ENCODE measurements at regions not wholly inside any gene's neighbourhood (a gene's known extent, or its start where the extent isn't known, plus 50 kb on each side); places are given as distances from the start of the nearest gene placed in this dataset.

- Mint-ChIP-seq H3K27ac (no peak overlapping the region), H3K36me3 (ENCODE audit: low read depth) (no peaks in the 10 kb centered on the region), H3K9me3 (no peaks in the 10 kb centered on the region), H3K27me3 (ENCODE audit: insufficient read depth) (no peaks in the 10 kb centered on the region), H3K4me1 (ENCODE audit: low read depth) (no peaks in the 10 kb centered on the region), H3K4me3 (no peak overlapping the region)
- intact Hi-C loops (cut with micrococcal nuclease): no loop called here
- no peak for DNase-seq (ENCODE audit: low spot score)
These were observed 225.7 kb downstream of the GLI2 start for GRCh38 chr2:120961396-120961795.

DNA sequence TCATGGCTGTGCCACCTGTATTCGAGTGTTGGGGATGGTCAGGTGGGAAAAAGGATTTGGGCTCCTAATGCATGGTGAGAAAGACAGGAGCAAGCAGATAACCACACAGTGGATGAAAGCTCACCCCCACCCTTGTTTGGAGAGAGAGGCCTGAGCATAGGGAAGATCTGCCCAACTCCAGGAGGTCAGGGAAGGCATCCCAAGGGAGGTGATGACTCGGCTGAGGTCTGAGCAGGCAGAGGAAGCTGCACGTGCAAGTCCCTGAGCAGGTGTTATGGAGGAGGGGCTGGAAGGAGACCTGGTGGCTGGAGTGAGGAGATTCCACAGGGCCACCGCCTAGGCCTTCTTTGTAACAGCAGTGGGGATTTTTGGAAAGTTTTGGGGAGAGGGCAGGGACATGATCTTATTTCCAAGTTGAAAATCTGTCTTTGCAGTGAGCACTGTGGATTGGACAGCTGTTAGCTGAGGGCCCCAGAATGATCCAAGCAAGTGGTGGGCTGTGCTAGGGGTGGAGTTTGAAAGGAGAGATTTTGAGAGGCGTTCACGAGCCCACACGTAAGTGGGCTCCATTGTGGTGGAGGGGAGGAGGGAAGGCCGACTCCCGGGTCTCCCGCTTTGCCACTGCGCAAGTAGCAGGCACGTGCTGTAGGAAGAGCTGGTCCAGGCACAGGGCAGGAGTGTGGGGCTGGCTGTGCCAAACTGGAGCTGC, 228.5 kb downstream of the GLI2 start:
- H3K4me1 Mint-ChIP-seq (ENCODE audit: low read depth): no peaks in the 10 kb centered on the region
- H3K27me3 Mint-ChIP-seq (ENCODE audit: insufficient read depth): no peaks in the 10 kb centered on the region
- H3K27ac Mint-ChIP-seq: no peak overlapping the region
- intact Hi-C loops (cut with micrococcal nuclease): no loop called here
- H3K9me3 Mint-ChIP-seq: no peaks in the 10 kb centered on the region
- no peak for DNase-seq (ENCODE audit: low spot score)
- no peak overlapping the region for H3K4me3 Mint-ChIP-seq
- no peaks in the 10 kb centered on the region for H3K36me3 Mint-ChIP-seq (ENCODE audit: low read depth)

GRCh38 chr2:120964819-120965218, 229.2 kb downstream of the GLI2 start:
- Mint-ChIP-seq H3K4me1 (ENCODE audit: low read depth) (no peaks in the 10 kb centered on the region), H3K36me3 (ENCODE audit: low read depth) (no peaks in the 10 kb centered on the region), H3K27me3 (ENCODE audit: insufficient read depth) (no peaks in the 10 kb centered on the region), H3K9me3 (no peaks in the 10 kb centered on the region), H3K27ac (no peak overlapping the region), H3K4me3 (no peak overlapping the region)
- intact Hi-C loops (cut with micrococcal nuclease): no loop called here
- DNase-seq (ENCODE audit: low spot score): no peak

GRCh38 chr2:120966510-120967254, 231.0 kb downstream of the GLI2 start:
- DNase-seq (ENCODE audit: low spot score): no peak
- intact Hi-C loops (cut with micrococcal nuclease): no loop called here
- no peaks in the 10 kb centered on the region for H3K36me3 Mint-ChIP-seq (ENCODE audit: low read depth)
- no peaks in the 10 kb centered on the region for H3K27me3 Mint-ChIP-seq (ENCODE audit: insufficient read depth)
- no peak overlapping the region for H3K4me3 Mint-ChIP-seq
- no peaks in the 10 kb centered on the region for H3K9me3 Mint-ChIP-seq
- no peak overlapping the region for H3K27ac Mint-ChIP-seq
- H3K4me1 Mint-ChIP-seq (ENCODE audit: low read depth): no peaks in the 10 kb centered on the region

DNA sequence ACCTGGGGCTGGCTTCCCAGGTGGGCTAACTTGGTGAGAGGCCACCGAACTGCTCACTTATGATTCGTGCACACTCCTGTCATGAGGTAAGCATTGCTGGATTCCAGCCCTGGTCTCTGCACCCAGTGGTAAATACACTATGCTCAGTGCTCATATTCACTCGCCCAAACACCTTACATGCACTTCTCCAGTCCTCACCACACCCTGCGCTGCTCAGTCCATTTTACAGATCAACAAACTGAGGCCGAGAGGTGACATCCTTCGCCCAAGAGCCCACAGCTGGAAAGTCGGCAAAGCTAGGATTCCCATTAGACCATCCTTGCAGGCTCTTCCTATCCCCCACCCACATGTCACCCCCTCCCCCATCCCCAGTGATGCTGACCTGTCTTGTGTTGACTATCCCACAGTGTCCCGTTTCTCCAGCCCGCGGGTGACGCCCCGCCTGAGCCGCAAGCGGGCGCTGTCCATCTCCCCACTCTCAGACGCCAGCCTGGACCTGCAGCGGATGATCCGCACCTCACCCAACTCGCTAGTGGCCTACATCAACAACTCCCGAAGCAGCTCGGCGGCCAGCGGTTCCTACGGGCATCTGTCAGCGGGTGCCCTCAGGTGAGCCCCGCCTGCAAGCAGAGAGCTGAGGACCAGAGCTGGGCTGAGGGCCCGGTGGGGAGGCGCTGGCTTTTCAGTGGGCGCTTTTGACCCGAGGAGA, 232.8 kb downstream of the GLI2 start:
- H3K27me3 Mint-ChIP-seq (ENCODE audit: insufficient read depth): no peaks in the 10 kb centered on the region
- H3K4me1 Mint-ChIP-seq (ENCODE audit: low read depth): no peaks in the 10 kb centered on the region
- intact Hi-C loops (cut with micrococcal nuclease): no loop called here
- H3K4me3 Mint-ChIP-seq: no peak overlapping the region
- no peak overlapping the region for H3K27ac Mint-ChIP-seq
- no peaks in the 10 kb centered on the region for H3K9me3 Mint-ChIP-seq
- no peak for DNase-seq (ENCODE audit: low spot score)
- H3K36me3 Mint-ChIP-seq (ENCODE audit: low read depth): no peaks in the 10 kb centered on the region

- no peaks in the 10 kb centered on the region for H3K4me1 Mint-ChIP-seq (ENCODE audit: low read depth)
- no peak overlapping the region for H3K27ac Mint-ChIP-seq
- H3K4me3 Mint-ChIP-seq: no peak overlapping the region
- H3K36me3 Mint-ChIP-seq (ENCODE audit: low read depth): no peaks in the 10 kb centered on the region
- H3K27me3 Mint-ChIP-seq (ENCODE audit: insufficient read depth): no peaks in the 10 kb centered on the region
- intact Hi-C loops (cut with micrococcal nuclease): no loop called here
- DNase-seq (ENCODE audit: low spot score): no peak
- H3K9me3 Mint-ChIP-seq: no peaks in the 10 kb centered on the region
These were observed 234.1 kb downstream of the GLI2 start for GRCh38 chr2:120969613-120970355.

- H3K4me1 Mint-ChIP-seq (ENCODE audit: low read depth): no peaks in the 10 kb centered on the region
- no peaks in the 10 kb centered on the region for H3K9me3 Mint-ChIP-seq
- H3K27me3 Mint-ChIP-seq (ENCODE audit: insufficient read depth): no peaks in the 10 kb centered on the region
- H3K4me3 Mint-ChIP-seq: no peak overlapping the region
- no peak overlapping the region for H3K27ac Mint-ChIP-seq
- no peak for DNase-seq (ENCODE audit: low spot score)
- H3K36me3 Mint-ChIP-seq (ENCODE audit: low read depth): no peaks in the 10 kb centered on the region
- intact Hi-C loops (cut with micrococcal nuclease): no loop called here
These were observed 236.2 kb downstream of the GLI2 start for GRCh38 chr2:120971866-120972265.

- Mint-ChIP-seq H3K4me3 (no peak overlapping the region), H3K9me3 (no peaks in the 10 kb centered on the region), H3K36me3 (ENCODE audit: low read depth) (no peaks in the 10 kb centered on the region), H3K4me1 (ENCODE audit: low read depth) (no peaks in the 10 kb centered on the region), H3K27me3 (ENCODE audit: insufficient read depth) (no peaks in the 10 kb centered on the region), H3K27ac (no peak overlapping the region)
- DNase-seq (ENCODE audit: low spot score): no peak
- intact Hi-C loops (cut with micrococcal nuclease): no loop called here
These were observed 236.6 kb downstream of the GLI2 start for GRCh38 chr2:120972286-120972685.

DNA sequence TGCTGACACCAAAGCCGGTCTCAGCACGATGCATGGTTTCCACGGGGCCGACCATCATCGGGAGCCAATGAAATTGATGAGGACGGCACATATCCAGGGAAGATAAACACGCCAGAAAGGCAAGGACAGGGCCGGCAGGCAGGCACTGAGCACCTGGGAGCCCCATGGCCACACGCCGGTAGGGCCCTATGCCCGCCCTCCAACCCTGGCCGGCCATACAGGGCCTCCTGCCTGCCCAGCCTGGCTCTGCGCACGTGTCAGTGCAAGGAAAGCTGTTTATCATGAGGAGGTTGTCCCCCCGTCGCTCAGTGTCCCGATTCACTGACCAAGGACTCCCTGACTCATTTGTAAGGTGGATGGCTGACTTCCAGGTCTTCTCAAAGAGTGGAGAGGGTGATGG, 237.5 kb downstream of the GLI2 start:
- no peaks in the 10 kb centered on the region for H3K4me1 Mint-ChIP-seq (ENCODE audit: low read depth)
- intact Hi-C loops (cut with micrococcal nuclease): no loop called here
- no peak for DNase-seq (ENCODE audit: low spot score)
- H3K36me3 Mint-ChIP-seq (ENCODE audit: low read depth): no peaks in the 10 kb centered on the region
- H3K27ac Mint-ChIP-seq: no peak overlapping the region
- H3K27me3 Mint-ChIP-seq (ENCODE audit: insufficient read depth): no peaks in the 10 kb centered on the region
- H3K4me3 Mint-ChIP-seq: no peak overlapping the region
- H3K9me3 Mint-ChIP-seq: no peaks in the 10 kb centered on the region

DNA sequence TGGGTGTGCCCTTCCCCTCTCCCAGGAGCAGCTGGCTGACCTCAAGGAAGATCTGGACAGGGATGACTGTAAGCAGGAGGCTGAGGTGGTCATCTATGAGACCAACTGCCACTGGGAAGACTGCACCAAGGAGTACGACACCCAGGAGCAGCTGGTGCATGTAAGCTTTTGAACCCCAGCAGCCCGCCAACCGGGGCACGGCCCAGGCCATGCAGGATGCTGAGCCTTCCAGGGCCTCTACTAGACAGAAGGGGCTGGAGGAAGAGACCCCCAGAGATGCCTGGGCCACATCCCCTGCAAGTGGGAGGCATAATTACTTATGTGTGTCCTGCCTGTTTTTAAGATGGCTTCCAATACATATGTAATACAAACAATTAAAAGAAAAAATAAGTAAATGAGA, 239.3 kb downstream of the GLI2 start:
- no peak for DNase-seq (ENCODE audit: low spot score)
- H3K4me3 Mint-ChIP-seq: no peak overlapping the region
- H3K27me3 Mint-ChIP-seq (ENCODE audit: insufficient read depth): no peaks in the 10 kb centered on the region
- H3K36me3 Mint-ChIP-seq (ENCODE audit: low read depth): no peaks in the 10 kb centered on the region
- H3K9me3 Mint-ChIP-seq: no peaks in the 10 kb centered on the region
- H3K27ac Mint-ChIP-seq: no peak overlapping the region
- intact Hi-C loops (cut with micrococcal nuclease): no loop called here
- no peaks in the 10 kb centered on the region for H3K4me1 Mint-ChIP-seq (ENCODE audit: low read depth)

- DNase-seq (ENCODE audit: low spot score): no peak
- H3K9me3 Mint-ChIP-seq: no peaks in the 10 kb centered on the region
- intact Hi-C loops (cut with micrococcal nuclease): no loop called here
- H3K4me1 Mint-ChIP-seq (ENCODE audit: low read depth): no peaks in the 10 kb centered on the region
- no peaks in the 10 kb centered on the region for H3K27me3 Mint-ChIP-seq (ENCODE audit: insufficient read depth)
- H3K4me3 Mint-ChIP-seq: no peak overlapping the region
- no peak overlapping the region for H3K27ac Mint-ChIP-seq
- no peaks in the 10 kb centered on the region for H3K36me3 Mint-ChIP-seq (ENCODE audit: low read depth)
These were observed 241.0 kb downstream of the GLI2 start for GRCh38 chr2:120976501-120977307.

GRCh38 chr2:120977582-120978358, 242.1 kb downstream of the GLI2 start:
- no peaks in the 10 kb centered on the region for H3K9me3 Mint-ChIP-seq
- no peak overlapping the region for H3K4me3 Mint-ChIP-seq
- H3K27ac Mint-ChIP-seq: no peak overlapping the region
- intact Hi-C loops (cut with micrococcal nuclease): no loop called here
- no peaks in the 10 kb centered on the region for H3K4me1 Mint-ChIP-seq (ENCODE audit: low read depth)
- H3K36me3 Mint-ChIP-seq (ENCODE audit: low read depth): no peaks in the 10 kb centered on the region
- DNase-seq (ENCODE audit: low spot score): no peak
- no peaks in the 10 kb centered on the region for H3K27me3 Mint-ChIP-seq (ENCODE audit: insufficient read depth)
